Stimulated activated CD4-positive, alpha-beta T cell treated with anti-CD3 and anti-CD28 coated beads, Interleukin-15, amount 100 ng/mL, for 48 hours (primary cell): ENCODE measurements at regions not wholly inside any gene's neighbourhood (a gene's known extent, or its start where the extent isn't known, plus 50 kb on each side); places are given as distances from the start of the nearest gene placed in this dataset.

Experiments used
- DNase-seq, 2 donors: peaks; one replicate each; pipeline ENCODE4 v3.0.0-alpha.2; 2020; ENCODE audit warnings: low read depth in 2 of 2

DNA sequence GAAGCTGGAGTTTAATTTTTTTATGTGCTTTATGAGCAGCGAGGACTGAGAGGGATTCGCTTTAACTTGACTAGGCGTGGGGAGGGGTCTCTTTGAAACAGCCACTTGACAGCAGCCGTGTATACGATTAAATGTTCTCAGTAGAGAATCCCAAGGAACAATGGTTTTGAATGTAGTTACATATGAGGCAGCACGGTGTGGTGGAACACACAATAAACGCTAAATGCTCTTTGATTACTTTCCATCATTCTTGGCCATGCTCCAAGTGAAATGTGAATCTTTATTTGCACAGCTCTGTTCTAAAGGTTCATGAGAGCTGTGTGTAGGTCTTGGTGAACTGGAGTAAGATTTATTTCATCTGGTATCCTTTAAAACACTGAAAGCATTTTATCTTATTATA lies 251.4 kb upstream of the TGFBR2 start:
- no peak for DNase-seq

GRCh38 chr3:30355622-30356021 lies 250.8 kb upstream of the TGFBR2 start:
- no peak for DNase-seq

GRCh38 chr3:30356866-30357753 lies 249.3 kb upstream of the TGFBR2 start:
- DNase-seq = no peak

GRCh38 chr3:30357897-30358296 lies 248.5 kb upstream of the TGFBR2 start:
- DNase-seq = no peak

DNA sequence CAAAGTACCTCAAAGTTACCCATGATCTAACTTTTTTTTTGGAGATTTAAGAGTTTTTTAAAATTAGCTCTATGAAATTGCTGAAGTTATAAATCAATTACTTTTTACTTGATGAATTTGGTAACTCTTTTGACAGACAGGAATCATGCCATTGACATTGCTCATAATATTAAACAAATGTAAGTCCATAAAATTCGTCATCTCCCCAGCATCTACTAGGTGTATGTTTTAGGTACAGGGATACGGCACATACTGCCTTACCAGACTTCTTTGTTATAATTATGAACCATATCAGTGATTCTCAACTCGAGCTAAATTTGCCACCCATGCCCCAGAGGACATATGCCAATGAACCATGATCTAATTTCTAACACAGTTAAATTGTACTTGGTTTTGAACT lies 247.5 kb upstream of the TGFBR2 start:
- no peak for DNase-seq

GRCh38 chr3:30368978-30369377 lies 237.4 kb upstream of the TGFBR2 start:
- DNase-seq = no peak

DNA sequence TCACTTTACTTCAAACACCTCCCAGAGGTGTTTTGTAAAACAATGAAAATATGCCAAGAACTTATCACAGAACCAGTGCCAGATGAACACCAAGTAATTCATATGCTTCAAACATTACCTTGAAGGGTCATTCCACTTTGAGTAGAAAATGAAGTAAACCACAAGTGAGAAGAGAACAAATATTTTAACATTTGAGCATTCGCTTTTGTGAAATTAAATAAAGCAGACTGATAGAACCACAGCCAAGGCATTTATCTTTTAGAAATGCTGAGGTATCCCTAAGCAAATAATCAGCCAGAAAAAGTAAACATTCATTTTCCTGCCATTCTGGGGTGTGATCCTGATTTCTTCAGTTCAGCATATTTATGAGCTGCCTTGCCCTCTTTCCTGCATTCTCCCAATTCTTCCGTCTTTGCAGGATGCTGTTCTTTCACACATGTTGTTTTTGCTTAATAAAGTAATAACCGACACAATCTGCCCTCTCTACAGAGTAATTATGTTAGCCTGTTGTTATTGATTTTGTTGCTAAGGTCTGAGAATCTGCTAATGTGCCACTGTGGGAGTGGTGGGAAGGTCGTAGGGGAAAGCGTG lies 235.6 kb upstream of the TGFBR2 start:
- no peak for DNase-seq

DNA sequence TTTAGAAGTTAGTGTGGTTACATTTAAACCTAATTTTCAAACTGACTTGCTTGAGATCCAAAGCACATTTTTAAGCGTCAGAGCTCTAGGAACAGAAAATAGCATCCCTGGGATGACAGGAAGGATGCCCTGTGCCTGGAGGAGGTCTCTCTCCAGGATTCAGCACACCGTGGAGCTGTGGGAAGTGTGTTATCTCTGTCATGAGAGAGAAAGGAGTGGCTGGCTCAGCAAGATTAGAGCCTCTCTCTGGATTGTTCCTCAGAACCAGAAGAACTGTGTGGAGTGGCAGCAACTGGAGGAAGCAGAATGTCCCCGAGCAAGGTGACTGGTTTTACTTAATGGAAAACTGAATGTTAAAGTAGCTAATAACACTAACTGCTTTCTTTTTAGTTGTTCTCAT lies 233.6 kb upstream of the TGFBR2 start:
- no peak for DNase-seq

GRCh38 chr3:30384546-30385072 lies 221.8 kb upstream of the TGFBR2 start:
- DNase-seq = no peak

- no peak for DNase-seq
These were observed 213.3 kb upstream of the TGFBR2 start for GRCh38 chr3:30393079-30393478.

DNA sequence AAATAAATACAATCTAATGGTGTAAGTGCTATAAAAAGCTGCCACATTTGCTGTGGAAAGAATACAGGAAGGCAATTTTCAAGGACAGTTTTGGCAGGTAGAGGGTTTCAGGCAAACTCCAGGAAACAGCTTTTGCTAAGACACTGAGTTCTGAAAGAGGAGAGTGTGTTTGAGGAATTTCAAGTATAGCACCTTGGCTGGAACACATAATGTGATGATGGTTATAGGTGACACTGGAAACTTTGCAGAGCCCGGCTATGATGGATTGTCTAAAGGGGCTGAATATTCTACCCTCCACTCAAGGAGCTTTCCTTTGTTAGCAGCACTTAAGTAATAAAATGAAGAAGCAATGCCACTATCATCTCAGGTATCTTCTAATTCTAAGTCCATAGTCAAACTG lies 209.4 kb upstream of the TGFBR2 start:
- no peak for DNase-seq

DNA sequence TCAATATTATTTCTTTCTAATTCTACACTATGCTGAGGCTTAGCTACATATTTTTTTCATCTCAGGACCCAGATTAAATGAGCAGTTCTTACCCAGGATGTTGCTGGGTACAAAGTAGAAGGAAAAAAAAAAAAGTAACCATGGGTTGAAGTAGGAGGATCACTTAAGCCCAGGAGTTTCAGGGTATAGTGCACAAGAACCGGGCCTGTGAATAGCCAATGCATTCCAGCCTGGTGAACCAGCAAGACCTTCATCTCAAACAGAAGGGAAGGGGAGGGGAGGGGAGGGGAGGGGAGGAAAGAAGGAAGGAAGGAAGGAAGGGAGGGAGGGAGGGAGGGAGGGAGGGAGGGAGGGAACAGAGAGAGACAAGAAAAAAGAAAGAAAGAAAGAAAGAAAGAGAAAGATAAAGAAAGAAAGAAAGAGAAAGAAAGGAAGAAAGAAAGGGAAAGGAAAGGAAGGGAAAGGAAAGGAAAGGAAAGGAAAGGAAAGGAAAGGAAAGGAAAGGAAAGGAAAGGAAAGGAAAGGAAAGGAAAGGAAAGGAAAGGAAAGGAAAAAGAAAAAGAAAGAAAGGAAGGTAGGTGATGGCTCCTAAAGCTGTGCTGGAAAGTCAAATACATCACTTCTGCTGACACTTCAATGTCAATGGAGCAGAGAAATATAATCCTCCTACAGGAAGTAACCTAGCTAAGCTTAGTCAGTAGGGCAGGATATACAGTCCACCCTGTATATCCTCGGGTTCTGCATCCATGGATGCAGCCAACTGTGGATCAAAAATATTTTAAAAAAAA lies 206.8 kb upstream of the TGFBR2 start:
- no peak for DNase-seq

DNA sequence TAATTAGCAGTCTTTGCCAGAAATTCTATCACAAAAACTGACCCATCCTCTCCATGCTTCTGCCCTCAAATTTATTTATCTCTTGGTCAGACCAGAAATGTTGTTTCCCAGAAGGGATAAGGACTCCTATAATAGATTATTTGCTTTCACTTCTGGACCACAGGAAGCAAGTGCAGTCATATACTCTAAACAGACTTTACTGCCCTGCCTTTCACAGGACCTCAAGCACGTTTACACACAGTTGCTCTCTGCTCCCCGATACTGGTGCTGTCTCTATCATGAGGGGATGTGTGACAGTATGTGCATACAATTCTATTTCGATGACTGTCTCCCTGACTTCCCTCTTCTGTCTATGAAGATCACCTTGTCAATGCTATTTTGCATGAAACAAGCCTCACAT lies 205.5 kb upstream of the TGFBR2 start:
- no peak for DNase-seq

- no peak for DNase-seq
These were observed 204.4 kb upstream of the TGFBR2 start for GRCh38 chr3:30401971-30402370.

DNA sequence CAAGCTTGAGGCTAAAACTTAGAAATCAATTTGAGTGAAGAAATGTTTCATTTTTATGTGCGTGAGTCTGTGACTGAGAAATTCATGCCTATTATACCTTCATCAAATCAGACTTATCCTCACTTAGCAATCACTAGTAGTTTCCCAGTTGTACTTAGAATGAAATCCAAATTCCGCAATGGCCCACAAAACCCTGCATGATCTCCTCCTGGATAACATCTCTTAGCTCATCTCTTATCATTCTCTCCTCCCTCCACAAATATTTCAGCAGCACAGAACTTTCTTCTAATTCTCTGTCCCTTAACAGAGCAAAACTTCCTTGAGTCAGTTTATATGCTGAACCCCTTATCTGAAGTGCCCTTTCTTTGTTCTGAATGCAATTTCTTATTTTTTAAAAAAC lies 198.8 kb upstream of the TGFBR2 start:
- DNase-seq = no peak

DNA sequence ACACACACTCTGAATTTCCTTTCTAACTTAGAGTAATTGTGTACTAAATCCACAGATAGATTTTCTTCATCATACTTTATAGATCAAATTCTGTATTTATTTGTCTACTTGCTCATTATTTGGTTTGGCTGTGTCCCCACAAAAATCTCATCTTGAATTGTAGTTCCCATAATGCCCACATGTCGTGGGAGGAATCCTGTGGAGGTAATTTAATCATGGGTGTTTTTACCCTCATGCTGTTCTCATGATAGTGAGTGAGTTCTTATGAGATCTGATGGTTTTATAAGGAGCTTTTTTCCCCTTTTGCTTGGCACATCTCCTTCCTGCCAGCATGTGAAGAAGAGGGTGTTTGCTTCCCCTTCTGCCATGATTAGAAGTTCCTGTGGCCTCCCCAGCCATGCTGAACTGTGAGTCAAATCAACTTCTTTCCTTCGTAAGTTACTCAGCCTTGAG lies 198.3 kb upstream of the TGFBR2 start:
- no peak for DNase-seq

GRCh38 chr3:30418443-30418842 lies 188.0 kb upstream of the TGFBR2 start:
- no peak for DNase-seq

GRCh38 chr3:30421266-30421665 lies 185.1 kb upstream of the TGFBR2 start:
- DNase-seq = no peak

GRCh38 chr3:30426293-30426993 lies 180.0 kb upstream of the TGFBR2 start:
- no peak for DNase-seq

- DNase-seq = no peak
These were observed 178.2 kb upstream of the TGFBR2 start for GRCh38 chr3:30428251-30428650.

DNA sequence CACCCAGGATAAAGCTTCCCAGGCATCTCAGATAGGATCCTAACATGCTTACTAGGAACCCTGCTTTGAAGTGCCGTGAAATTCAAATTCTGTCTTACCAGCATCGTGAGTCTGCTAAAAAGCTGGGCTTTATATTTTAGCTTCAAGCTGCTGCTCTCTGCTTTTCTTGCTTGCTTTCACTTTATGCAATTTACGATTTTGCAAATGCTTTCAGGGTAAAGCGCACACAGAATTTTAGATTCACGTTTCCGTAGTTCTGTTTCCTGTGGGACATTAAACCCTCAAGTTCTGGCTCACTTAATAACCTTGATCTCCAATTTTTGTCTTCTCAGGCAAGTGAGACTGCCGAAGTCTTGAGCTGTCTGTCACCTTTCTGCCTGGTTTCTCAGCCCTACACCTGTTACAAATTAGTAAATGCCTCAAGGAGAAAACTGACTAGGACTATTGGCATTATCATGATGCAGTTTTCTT lies 170.5 kb upstream of the TGFBR2 start:
- DNase-seq = no peak

DNA sequence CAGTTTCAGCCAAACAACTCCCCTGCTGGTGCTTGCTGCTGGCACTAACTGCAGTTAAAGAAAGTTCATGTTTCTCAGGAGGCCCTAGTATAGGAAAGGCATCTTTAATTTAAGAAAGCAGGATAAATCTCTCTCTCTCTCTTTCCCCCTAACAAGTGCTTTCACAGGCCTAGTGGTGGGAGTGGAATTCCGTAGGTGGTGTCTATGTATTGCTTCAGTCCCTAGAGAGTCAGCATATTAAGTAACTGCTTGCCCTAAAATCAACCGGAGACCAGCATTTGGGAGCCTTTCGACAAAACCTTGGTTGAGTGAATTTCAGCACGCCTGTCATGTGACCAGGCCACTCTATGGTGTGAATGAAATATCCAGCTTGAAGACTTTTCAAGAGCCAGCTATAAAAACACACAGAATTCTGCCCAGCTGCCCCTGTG lies 169.2 kb upstream of the TGFBR2 start:
- DNase-seq = no peak
